ENCODE measurements at regions not wholly inside any gene's neighbourhood (a gene's known extent, or its start where the extent isn't known, plus 50 kb on each side); places are given as distances from the start of the nearest gene placed in this dataset.
A peak's percentile ranks its signal among the peaks of the same experiment; 100 is the strongest.

GRCh38 chr5:3321119-3321760 lies 274.4 kb upstream of the IRX1 start:
- no peak for DNase-seq (ENCODE audit: low read depth)

GRCh38 chr5:3320317-3320875 lies 275.2 kb upstream of the IRX1 start:
- DNase-seq (ENCODE audit: low read depth), result peak; percentile 28

GRCh38 chr5:3317051-3317795 lies 278.4 kb upstream of the IRX1 start:
- DNase-seq (ENCODE audit: low read depth), result no peak

GRCh38 chr5:3313569-3313968 lies 282.1 kb upstream of the IRX1 start:
- DNase-seq (ENCODE audit: low read depth), result no peak

GRCh38 chr5:3312299-3312698 lies 283.3 kb upstream of the IRX1 start:
- DNase-seq (ENCODE audit: low read depth), result no peak

- DNase-seq (ENCODE audit: low read depth), result no peak
Measured at GRCh38 chr5:3311433-3311832, 284.2 kb upstream of the IRX1 start.

GRCh38 chr5:3310541-3311261 lies 284.9 kb upstream of the IRX1 start:
- DNase-seq (ENCODE audit: low read depth), result no peak

GRCh38 chr5:3309538-3309937 lies 286.1 kb upstream of the IRX1 start:
- DNase-seq (ENCODE audit: low read depth), result no peak

GRCh38 chr5:3307982-3308621 lies 287.5 kb upstream of the IRX1 start:
- DNase-seq (ENCODE audit: low read depth), result no peak

GRCh38 chr5:3305432-3305831 lies 290.2 kb upstream of the IRX1 start:
- DNase-seq (ENCODE audit: low read depth), result no peak

GRCh38 chr5:3304346-3304745 lies 291.3 kb upstream of the IRX1 start:
- DNase-seq (ENCODE audit: low read depth), result no peak

- no peak for DNase-seq (ENCODE audit: low read depth)
Measured at GRCh38 chr5:3303777-3304176, 291.9 kb upstream of the IRX1 start.

- no peak for DNase-seq (ENCODE audit: low read depth)
Measured at GRCh38 chr5:3302228-3302627, 293.4 kb upstream of the IRX1 start.

GRCh38 chr5:3301306-3301705 lies 294.3 kb upstream of the IRX1 start:
- no peak for DNase-seq (ENCODE audit: low read depth)

- DNase-seq (ENCODE audit: low read depth), result no peak
Measured at GRCh38 chr5:3300726-3301125, 294.9 kb upstream of the IRX1 start.

GRCh38 chr5:3299441-3299840 lies 296.2 kb upstream of the IRX1 start:
- DNase-seq (ENCODE audit: low read depth), result no peak

GRCh38 chr5:3297853-3298252 lies 297.8 kb upstream of the IRX1 start:
- no peak for DNase-seq (ENCODE audit: low read depth)

- DNase-seq (ENCODE audit: low read depth), result no peak
Measured at GRCh38 chr5:3288325-3288724, 307.3 kb upstream of the IRX1 start.

- DNase-seq (ENCODE audit: low read depth), result no peak
Measured at GRCh38 chr5:3287516-3287915, 308.1 kb upstream of the IRX1 start.

GRCh38 chr5:3285621-3286020 lies 310.0 kb upstream of the IRX1 start:
- no peak for DNase-seq (ENCODE audit: low read depth)

- DNase-seq (ENCODE audit: low read depth), result no peak
Measured at GRCh38 chr5:3284506-3284905, 311.1 kb upstream of the IRX1 start.

GRCh38 chr5:3282841-3283240 lies 312.8 kb upstream of the IRX1 start:
- no peak for DNase-seq (ENCODE audit: low read depth)
